DOHH2 (cell line): ENCODE measurements at regions not wholly inside any gene's neighbourhood (a gene's known extent, or its start where the extent isn't known, plus 50 kb on each side); places are given as distances from the start of the nearest gene placed in this dataset.

Experiments
- CTCF ChIP-seq: fragments of 200-600 bp; sonication (generic); IDR thresholded peaks from one replicate; pipeline ENCODE4 v1.5.1; 2014; ENCODE audit warnings: antibody characterized with exemption, mild to moderate bottlenecking, low read depth, low read length; ENCODE audit not compliant: poor library complexity, severe bottlenecking
- EZH2phosphoT487 ChIP-seq: fragments of 200-600 bp; sonication (generic); IDR thresholded peaks from 2 replicates; pipeline ENCODE4 v1.6.1; 2017; ENCODE audit warnings: borderline replicate concordance, mild to moderate bottlenecking, antibody characterized with exemption, low read length, moderate library complexity, mixed read lengths

GRCh38 chr6:92587525-92587924 is 831.8 kb downstream of the EPHA7 start:
- TF ChIP-seq CTCF (no peak), EZH2phosphoT487 (no peak)
